ENCODE measurements at regions not wholly inside any gene's neighbourhood (a gene's known extent, or its start where the extent isn't known, plus 50 kb on each side); places are given as distances from the start of the nearest gene placed in this dataset.

GRCh38 chr11:25377466-25377865 lies 880.6 kb downstream of the LUZP2 start:
- TF ChIP-seq CTCF (IDR thresholded peaks at IDR 0.05) (no peak), POLR2A (IDR thresholded peaks at IDR 0.05) (no peak)
